Activated naive CD4-positive, alpha-beta T cell treated with anti-CD3 and anti-CD28 coated beads, Interleukin-2, amount 50 U/mL, for 24 hours (primary cell): ENCODE measurements at regions not wholly inside any gene's neighbourhood (a gene's known extent, or its start where the extent isn't known, plus 50 kb on each side); places are given as distances from the start of the nearest gene placed in this dataset.
"Not testable (repeated sequence)": the region's sequence is repeated elsewhere in the genome, so short reads cannot be mapped to it uniquely, and the experiment has no call there.

ENCODE experiments used
- H3K27ac Mint-ChIP-seq: one replicate; pipeline ENCODE4 v1.8.0; 2021; ENCODE audit warnings: mild to moderate bottlenecking, mixed read lengths
- H3K27me3 Mint-ChIP-seq: one replicate; pipeline ENCODE4 v1.8.0; 2021; ENCODE audit warnings: mixed read lengths
- H3K36me3 Mint-ChIP-seq: one replicate; pipeline ENCODE4 v1.8.0; 2021; ENCODE audit warnings: mixed read lengths
- H3K4me1 Mint-ChIP-seq: one replicate; pipeline ENCODE4 v1.8.0; 2021; ENCODE audit warnings: mixed read lengths
- H3K4me3 Mint-ChIP-seq: one replicate; pipeline ENCODE4 v1.8.0; 2021; ENCODE audit warnings: mild to moderate bottlenecking, mixed read lengths
- H3K9me3 Mint-ChIP-seq: one replicate; pipeline ENCODE4 v1.8.0; 2021; ENCODE audit warnings: mixed read lengths

- Mint-ChIP-seq H3K4me1 (no peaks in the 10 kb centered on the region), H3K27me3 (no peaks in the 10 kb centered on the region), H3K27ac (no peak overlapping the region), H3K4me3 (no peak overlapping the region), H3K36me3 (no peaks in the 10 kb centered on the region), H3K9me3 (peaks cover 10% of the 10 kb centered on the region)
Measured at GRCh38 chr5:24208686-24209106, 436.1 kb downstream of the CDH10 start.

GRCh38 chr5:24215114-24215513, 429.7 kb downstream of the CDH10 start:
- Mint-ChIP-seq H3K36me3 (no peaks in the 10 kb centered on the region), H3K27me3 (no peaks in the 10 kb centered on the region), H3K4me3 (no peak overlapping the region), H3K9me3 (peaks cover 6% of the 10 kb centered on the region), H3K4me1 (no peaks in the 10 kb centered on the region), H3K27ac (no peak overlapping the region)

- Mint-ChIP-seq H3K27ac (no peak overlapping the region), H3K27me3 (no peaks in the 10 kb centered on the region), H3K4me3 (no peak overlapping the region), H3K36me3 (no peaks in the 10 kb centered on the region), H3K4me1 (no peaks in the 10 kb centered on the region), H3K9me3 (peaks cover 7% of the 10 kb centered on the region)
Measured at GRCh38 chr5:24222876-24223275, 421.9 kb downstream of the CDH10 start.

- H3K4me1 Mint-ChIP-seq, result no peaks in the 10 kb centered on the region
- no peaks in the 10 kb centered on the region for H3K27me3 Mint-ChIP-seq
- no peak overlapping the region for H3K4me3 Mint-ChIP-seq
- H3K9me3 Mint-ChIP-seq, result peaks cover 7% of the 10 kb centered on the region
- no peaks in the 10 kb centered on the region for H3K36me3 Mint-ChIP-seq
- no peak overlapping the region for H3K27ac Mint-ChIP-seq
Measured at GRCh38 chr5:24225051-24225450, 419.7 kb downstream of the CDH10 start.

GRCh38 chr5:24226479-24226878, 418.3 kb downstream of the CDH10 start:
- peaks cover 7% of the 10 kb centered on the region for H3K9me3 Mint-ChIP-seq
- H3K27me3 Mint-ChIP-seq, result no peaks in the 10 kb centered on the region
- H3K4me1 Mint-ChIP-seq, result no peaks in the 10 kb centered on the region
- H3K36me3 Mint-ChIP-seq, result no peaks in the 10 kb centered on the region
- H3K27ac Mint-ChIP-seq, result no peak overlapping the region
- no peak overlapping the region for H3K4me3 Mint-ChIP-seq

GRCh38 chr5:24227881-24228280, 416.9 kb downstream of the CDH10 start:
- not testable (repeated sequence) for H3K27ac Mint-ChIP-seq, H3K36me3 Mint-ChIP-seq, H3K4me1 Mint-ChIP-seq, H3K27me3 Mint-ChIP-seq, H3K9me3 Mint-ChIP-seq, H3K4me3 Mint-ChIP-seq

GRCh38 chr5:24232041-24232440, 412.7 kb downstream of the CDH10 start:
- Mint-ChIP-seq H3K27ac (no peak overlapping the region), H3K27me3 (no peaks in the 10 kb centered on the region), H3K9me3 (no peaks in the 10 kb centered on the region), H3K4me3 (no peak overlapping the region), H3K4me1 (no peaks in the 10 kb centered on the region), H3K36me3 (no peaks in the 10 kb centered on the region)

GRCh38 chr5:24232929-24233498, 411.8 kb downstream of the CDH10 start:
- no peaks in the 10 kb centered on the region for H3K9me3 Mint-ChIP-seq
- no peak overlapping the region for H3K4me3 Mint-ChIP-seq
- no peak overlapping the region for H3K27ac Mint-ChIP-seq
- no peaks in the 10 kb centered on the region for H3K36me3 Mint-ChIP-seq
- no peaks in the 10 kb centered on the region for H3K27me3 Mint-ChIP-seq
- H3K4me1 Mint-ChIP-seq, result no peaks in the 10 kb centered on the region

GRCh38 chr5:24235946-24236345, 408.8 kb downstream of the CDH10 start:
- H3K4me1 Mint-ChIP-seq, result no peaks in the 10 kb centered on the region
- no peak overlapping the region for H3K27ac Mint-ChIP-seq
- H3K4me3 Mint-ChIP-seq, result no peak overlapping the region

GRCh38 chr5:24245821-24246220, 399.0 kb downstream of the CDH10 start:
- Mint-ChIP-seq H3K4me1 (no peaks in the 10 kb centered on the region), H3K9me3 (no peaks in the 10 kb centered on the region), H3K36me3 (no peaks in the 10 kb centered on the region), H3K27ac (no peak overlapping the region), H3K27me3 (no peaks in the 10 kb centered on the region), H3K4me3 (no peak overlapping the region)

More at GRCh38 chr5:24235946-24236345, 408.8 kb downstream of the CDH10 start:
- no peaks in the 10 kb centered on the region for H3K36me3 Mint-ChIP-seq
- H3K27me3 Mint-ChIP-seq, result no peaks in the 10 kb centered on the region
- H3K9me3 Mint-ChIP-seq, result peaks cover 5% of the 10 kb centered on the region

GRCh38 chr5:24264547-24264946, 380.2 kb downstream of the CDH10 start:
- Mint-ChIP-seq H3K36me3 (no peaks in the 10 kb centered on the region), H3K27ac (no peak overlapping the region), H3K27me3 (no peaks in the 10 kb centered on the region), H3K9me3 (no peaks in the 10 kb centered on the region), H3K4me1 (no peaks in the 10 kb centered on the region), H3K4me3 (no peak overlapping the region)

- Mint-ChIP-seq H3K9me3 (no peaks in the 10 kb centered on the region), H3K4me1 (no peaks in the 10 kb centered on the region), H3K27ac (no peak overlapping the region), H3K36me3 (no peaks in the 10 kb centered on the region), H3K27me3 (no peaks in the 10 kb centered on the region), H3K4me3 (no peak overlapping the region)
Measured at GRCh38 chr5:24265306-24265705, 379.5 kb downstream of the CDH10 start.

GRCh38 chr5:24268482-24269056, 376.2 kb downstream of the CDH10 start:
- Mint-ChIP-seq H3K27ac (no peak overlapping the region), H3K4me3 (no peak overlapping the region), H3K9me3 (no peaks in the 10 kb centered on the region), H3K36me3 (no peaks in the 10 kb centered on the region), H3K27me3 (no peaks in the 10 kb centered on the region), H3K4me1 (no peaks in the 10 kb centered on the region)

- not testable (repeated sequence) for H3K9me3 Mint-ChIP-seq, H3K27me3 Mint-ChIP-seq, H3K27ac Mint-ChIP-seq, H3K4me3 Mint-ChIP-seq, H3K4me1 Mint-ChIP-seq, H3K36me3 Mint-ChIP-seq
Measured at GRCh38 chr5:24271702-24272118, 373.1 kb downstream of the CDH10 start.

GRCh38 chr5:24272741-24273140, 372.0 kb downstream of the CDH10 start:
- Mint-ChIP-seq H3K27ac (no peak overlapping the region), H3K4me3 (no peak overlapping the region), H3K27me3 (no peaks in the 10 kb centered on the region), H3K36me3 (no peaks in the 10 kb centered on the region), H3K9me3 (peaks cover 11% of the 10 kb centered on the region), H3K4me1 (no peaks in the 10 kb centered on the region)

- no peaks in the 10 kb centered on the region for H3K4me1 Mint-ChIP-seq
- H3K9me3 Mint-ChIP-seq, result peaks cover 19% of the 10 kb centered on the region
- H3K27me3 Mint-ChIP-seq, result no peaks in the 10 kb centered on the region
- H3K27ac Mint-ChIP-seq, result no peak overlapping the region
- H3K4me3 Mint-ChIP-seq, result no peak overlapping the region
- H3K36me3 Mint-ChIP-seq, result no peaks in the 10 kb centered on the region
Measured at GRCh38 chr5:24280215-24280614, 364.6 kb downstream of the CDH10 start.

GRCh38 chr5:24281818-24282217, 363.0 kb downstream of the CDH10 start:
- H3K27ac Mint-ChIP-seq, result no peak overlapping the region
- H3K27me3 Mint-ChIP-seq, result no peaks in the 10 kb centered on the region
- H3K4me3 Mint-ChIP-seq, result no peak overlapping the region
- H3K4me1 Mint-ChIP-seq, result no peaks in the 10 kb centered on the region
- H3K36me3 Mint-ChIP-seq, result no peaks in the 10 kb centered on the region
- H3K9me3 Mint-ChIP-seq, result peaks cover 18% of the 10 kb centered on the region
